HepG2 (cell line): ENCODE measurements at regions not wholly inside any gene's neighbourhood (a gene's known extent, or its start where the extent isn't known, plus 50 kb on each side); places are given as distances from the start of the nearest gene placed in this dataset.

Experiments
- ATF7 ChIP-seq, 2 experiments: fragments of 450-650 bp in 1 of 2; sonication (generic) in 1 of 2; formaldehyde crosslinking in 1 of 2; IDR thresholded peaks; 2 replicates each; pipeline versions ENCODE4 v1.4.0 to v1.6.1; 2016 to 2020; ENCODE audit warnings: antibody characterized with exemption in 1 of 2, mild to moderate bottlenecking in 1 of 2, missing genetic modification reagents in 1 of 2
- BRCA1 ChIP-seq: sonication (generic); formaldehyde crosslinking; IDR thresholded peaks from 2 replicates; pipeline ENCODE4 v1.4.0; 2020; ENCODE audit warnings: missing genetic modification reagents
- FLYWCH1 ChIP-seq: sonication (generic); formaldehyde crosslinking; IDR thresholded peaks from 2 replicates; pipeline ENCODE4 v1.8.1; 2023; ENCODE audit warnings: mild to moderate bottlenecking, missing genetic modification reagents
- KAT7 ChIP-seq: IDR thresholded peaks from 2 replicates; pipeline ENCODE4 v1.6.1; 2018; ENCODE audit warnings: borderline replicate concordance, missing compliant biosample characterization
- LCORL ChIP-seq, 2 experiments: fragments of 450-650 bp in 1 of 2; sonication (generic) in 1 of 2; formaldehyde crosslinking in 1 of 2; IDR thresholded peaks; 2 replicates each; pipeline versions ENCODE4 v1.5.0 to v1.6.1; 2017 to 2020; ENCODE audit warnings: antibody characterized with exemption in 1 of 2, missing genetic modification reagents in 1 of 2
- MAFF ChIP-seq: IDR thresholded peaks from 2 replicates; pipeline ENCODE4 v1.6.1; 2011; ENCODE audit warnings: low read depth, low read length, improper control_type of control experiment
- MBD4 ChIP-seq: IDR thresholded peaks from 2 replicates; pipeline ENCODE4 v1.6.1; 2012; ENCODE audit warnings: low read length, inconsistent platforms, borderline replicate concordance
- MIER3 ChIP-seq: IDR thresholded peaks from 2 replicates; pipeline ENCODE4 v1.6.1; 2016; ENCODE audit warnings: missing compliant biosample characterization, borderline replicate concordance
- MTERF4 ChIP-seq: sonication (generic); formaldehyde crosslinking; IDR thresholded peaks from 2 replicates; pipeline ENCODE4 v1.8.0; 2023; ENCODE audit warnings: mild to moderate bottlenecking, missing genetic modification reagents
- SMC3 ChIP-seq: IDR thresholded peaks from 2 replicates; pipeline ENCODE4 v1.6.1; 2011; ENCODE audit warnings: low read length, improper control_type of control experiment
- SNAPC4 ChIP-seq: sonication (generic); formaldehyde crosslinking; IDR thresholded peaks from 2 replicates; pipeline ENCODE4 v1.4.0; 2020; ENCODE audit warnings: mild to moderate bottlenecking, missing genetic modification reagents
- TFAP4 ChIP-seq: sonication (generic); IDR thresholded peaks from 2 replicates; pipeline ENCODE4 v1.6.1; 2016; ENCODE audit warnings: low read depth, borderline replicate concordance
- ZBTB1 ChIP-seq: sonication (generic); formaldehyde crosslinking; IDR thresholded peaks from 2 replicates; pipeline ENCODE4 v1.4.0; 2020; ENCODE audit warnings: missing genetic modification reagents, borderline replicate concordance
- ZBTB25 ChIP-seq: IDR thresholded peaks from 2 replicates; pipeline ENCODE4 v1.6.1; 2018; ENCODE audit warnings: missing genetic modification reagents
- ZBTB7A ChIP-seq: sonication (generic); formaldehyde crosslinking; IDR thresholded peaks from 2 replicates; pipeline ENCODE4 v1.8.0; 2022; ENCODE audit warnings: mild to moderate bottlenecking, missing genetic modification reagents
- ZFYVE20 ChIP-seq: sonication (generic); formaldehyde crosslinking; IDR thresholded peaks from 2 replicates; pipeline ENCODE4 v1.8.0; 2023; ENCODE audit warnings: low read depth, mild to moderate bottlenecking, moderate library complexity, missing genetic modification reagents, borderline replicate concordance
- ZNF317 ChIP-seq: sonication (generic); formaldehyde crosslinking; IDR thresholded peaks from 2 replicates; pipeline ENCODE4 v1.5.0; 2020; ENCODE audit warnings: mild to moderate bottlenecking, missing genetic modification reagents
- ZNF337 ChIP-seq: sonication (generic); formaldehyde crosslinking; IDR thresholded peaks from 2 replicates; pipeline ENCODE4 v1.5.1; 2020; ENCODE audit warnings: missing genetic modification reagents, low read depth, mild to moderate bottlenecking, borderline replicate concordance
- ZNF557 ChIP-seq: sonication (generic); formaldehyde crosslinking; IDR thresholded peaks from 2 replicates; pipeline ENCODE4 v1.4.0; 2020; ENCODE audit warnings: missing genetic modification reagents
- ZNF589 ChIP-seq: sonication (generic); formaldehyde crosslinking; conservative IDR thresholded peaks from 2 replicates; pipeline ENCODE4 v1.8.0; 2022; ENCODE audit warnings: mild to moderate bottlenecking, moderate library complexity, missing genetic modification reagents
- ZNF776 ChIP-seq: sonication (generic); formaldehyde crosslinking; IDR thresholded peaks from 2 replicates; pipeline ENCODE4 v1.4.0; 2020; ENCODE audit warnings: mild to moderate bottlenecking, missing genetic modification reagents

DNA sequence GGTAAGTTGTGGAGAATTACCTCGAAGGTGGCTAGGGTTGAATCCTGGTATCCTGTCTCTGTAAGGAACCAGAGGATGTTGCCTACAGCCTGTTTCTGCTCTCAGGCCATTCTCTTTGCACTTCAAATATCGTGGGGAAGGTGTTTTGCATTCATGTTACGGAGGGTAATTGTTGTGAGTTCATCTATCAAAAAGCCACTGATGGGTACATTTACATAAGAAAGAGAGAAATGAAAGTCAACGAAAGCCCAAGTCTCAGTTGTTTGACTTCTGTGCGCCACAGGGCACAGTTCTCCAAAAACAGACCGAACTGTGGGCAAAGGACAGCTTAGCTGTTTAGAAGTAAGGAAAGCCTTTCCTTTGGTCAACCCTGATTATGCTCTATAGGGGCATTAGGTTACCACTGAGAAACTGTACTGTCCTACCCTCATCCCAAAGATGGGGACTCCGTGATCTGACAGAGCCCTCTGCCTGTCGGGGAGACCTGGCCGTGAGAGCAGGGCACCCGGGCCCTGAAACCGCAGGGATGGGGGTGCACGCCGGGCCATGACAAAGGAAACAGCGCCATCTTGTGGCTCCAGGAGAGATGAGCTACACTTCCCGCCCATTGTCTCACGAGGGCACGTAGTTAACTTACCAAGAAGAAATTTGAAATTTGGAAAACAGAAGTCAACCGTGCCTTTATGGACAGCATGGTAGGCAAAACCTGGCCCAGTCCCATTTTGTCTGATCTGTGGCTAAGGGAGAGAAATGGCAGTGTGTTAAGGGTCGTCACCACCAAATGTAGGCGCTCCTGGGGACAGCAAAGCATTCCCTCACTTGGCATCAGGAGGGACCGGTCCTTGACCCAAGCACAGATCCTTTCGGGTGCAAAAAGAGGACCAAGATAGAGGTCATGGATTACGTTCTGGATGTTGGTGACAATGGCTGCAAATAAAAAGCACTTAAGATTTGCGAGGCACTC lies 74.5 kb upstream of the DYNLRB2 start (continued):
- TF ChIP-seq KAT7 (CRISPR knock-in tag) (no peak), ZBTB7A (CRISPR knock-in tag) (no peak), SMC3 (peak; percentile 78), ZNF337 (CRISPR knock-in tag) (no peak), MIER3 (0 out of 2 replicates have a peak, but pooled peaks have one; percentile 20), FLYWCH1 (CRISPR knock-in tag) (no peak), ZNF589 (CRISPR knock-in tag) (no peak), ZFYVE20 (no peak), ZBTB1 (CRISPR knock-in tag) (no peak), MBD4 (no peak), ZNF557 (no peak), ATF7 (IDR thresholded peaks at IDR 0.05) (no peak), ATF7 (CRISPR knock-in tag; IDR thresholded peaks at IDR 0.05) (no peak), SNAPC4 (no peak), ZNF317 (CRISPR knock-in tag) (0 out of 2 replicates have a peak, but pooled peaks have one; percentile 50), BRCA1 (CRISPR knock-in tag) (0 out of 2 replicates have a peak, but pooled peaks have one; percentile 65), ZBTB25 (CRISPR knock-in tag) (peak; percentile 52; the same call in 1 of the 2 replicates), LCORL (IDR thresholded peaks at IDR 0.05) (no peak), LCORL (CRISPR knock-in tag; IDR thresholded peaks at IDR 0.05) (peak; percentile 49; the same call in 1 of the 2 replicates), TFAP4 (no peak), MAFF (no peak), ZNF776 (no peak), MTERF4 (no peak)
